IPS DF 19.7 (cell line): ENCODE measurements at regions not wholly inside any gene's neighbourhood (a gene's known extent, or its start where the extent isn't known, plus 50 kb on each side); places are given as distances from the start of the nearest gene placed in this dataset.
"Not testable (repeated sequence)": the region's sequence is repeated elsewhere in the genome, so short reads cannot be mapped to it uniquely, and the experiment has no call there.

ENCODE experiments used
- DNase-seq: peaks from one replicate; pipeline ENCODE4 v3.0.0-alpha.2; 2013; ENCODE audit warnings: low read depth, low spot score

DNA sequence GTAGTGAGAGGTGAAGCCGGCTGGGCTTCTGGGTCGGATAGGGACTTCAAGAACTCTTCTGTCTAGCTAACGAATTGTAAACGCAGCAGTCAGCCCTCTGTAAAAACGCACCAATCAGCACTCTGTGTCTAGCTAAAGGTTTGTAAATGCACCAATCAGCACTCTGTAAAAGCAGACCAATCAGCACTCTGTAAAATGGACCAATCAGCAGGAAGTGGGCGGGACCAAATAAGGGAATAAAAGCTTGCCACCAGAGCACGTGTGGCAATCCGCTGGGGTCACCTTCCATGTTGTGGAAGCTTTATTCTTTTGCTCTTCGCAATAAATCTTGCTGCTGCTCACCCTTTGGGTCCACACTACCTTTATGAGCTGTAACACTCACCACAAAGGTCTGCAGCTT is 267.9 kb downstream of the INHBA start:
- DNase-seq: not testable (repeated sequence)

DNA sequence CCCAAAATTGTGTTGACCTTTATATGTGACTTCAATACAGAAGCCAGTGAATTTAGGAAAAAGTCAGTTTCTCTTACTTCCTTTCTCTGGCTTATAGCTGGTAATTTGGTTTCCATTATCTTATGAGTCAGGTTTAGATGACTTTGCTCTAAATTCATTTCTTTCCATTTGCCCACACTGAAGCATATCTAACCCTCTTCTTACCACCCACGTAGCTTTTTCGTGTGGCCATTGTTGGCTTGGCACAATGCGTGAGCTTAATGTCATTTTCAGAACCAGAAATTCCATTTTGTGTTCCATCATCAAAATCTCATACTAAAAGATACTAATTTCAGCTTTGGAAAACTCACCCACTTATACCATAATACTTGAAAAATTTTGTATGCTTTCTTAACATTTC is 271.2 kb downstream of the INHBA start:
- no peak for DNase-seq

- no peak for DNase-seq
These were observed 274.5 kb downstream of the INHBA start for GRCh38 chr7:41428381-41428780.

- no peak for DNase-seq
These were observed 277.0 kb downstream of the INHBA start for GRCh38 chr7:41425926-41426325.

DNA sequence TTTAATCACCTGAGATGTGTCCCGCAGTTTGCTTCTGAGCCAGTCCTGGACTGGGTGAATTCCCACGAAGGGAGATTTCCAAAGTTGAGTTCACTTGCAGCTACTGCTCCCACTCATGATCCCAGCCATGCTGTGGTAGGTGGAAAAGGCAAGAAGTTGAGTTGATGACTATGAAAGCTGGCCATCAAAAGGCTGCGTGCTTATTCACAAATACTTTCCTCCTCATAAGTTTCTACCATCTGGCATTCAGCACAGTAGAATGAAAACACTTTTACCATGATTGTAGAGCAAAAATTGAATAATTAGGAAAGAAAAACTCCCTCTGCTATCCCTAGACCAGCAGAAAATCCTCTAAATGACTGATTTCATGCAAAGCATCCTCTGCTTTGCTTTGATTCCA is 281.8 kb downstream of the INHBA start:
- no peak for DNase-seq

- DNase-seq: no peak
These were observed 282.5 kb downstream of the INHBA start for GRCh38 chr7:41420421-41420820.

DNA sequence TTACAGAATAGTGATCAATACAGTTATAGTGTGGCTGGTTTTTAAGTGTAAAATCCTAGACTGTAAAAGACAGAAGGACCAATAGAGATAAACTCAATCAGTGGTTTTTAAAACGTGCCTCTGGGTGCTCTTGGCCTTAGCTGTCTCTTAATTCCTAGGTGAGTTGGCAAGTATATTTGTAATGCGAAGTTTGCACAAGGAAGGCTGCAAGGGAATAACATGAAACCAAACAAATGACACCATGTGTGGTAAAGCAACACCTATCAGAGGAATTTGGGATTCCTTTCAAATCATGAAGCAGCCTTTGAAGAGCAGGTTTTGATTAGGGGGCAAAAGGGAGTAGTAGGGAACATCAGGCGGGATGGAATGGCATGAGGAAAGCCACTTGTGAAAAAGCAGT is 284.6 kb downstream of the INHBA start:
- DNase-seq: no peak

DNA sequence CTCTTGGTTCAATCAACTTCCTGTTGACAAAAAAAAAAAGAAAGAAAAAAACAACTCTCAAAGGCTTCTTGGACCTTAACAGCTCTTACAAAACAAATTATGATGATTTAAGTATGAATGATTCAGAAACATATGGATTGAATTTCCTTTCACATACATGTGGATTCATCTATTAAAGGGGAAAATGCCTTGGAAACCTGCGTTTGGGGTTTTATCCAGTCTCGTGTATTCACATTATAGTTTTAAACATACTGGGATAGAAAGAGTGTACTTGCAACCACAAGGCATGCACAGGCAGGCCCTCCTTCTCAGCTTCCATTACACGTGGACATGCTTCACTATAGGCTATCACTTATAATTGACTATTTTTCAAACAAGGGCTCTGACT is 286.7 kb downstream of the INHBA start:
- no peak for DNase-seq

- no peak for DNase-seq
These were observed 287.3 kb downstream of the INHBA start for GRCh38 chr7:41415471-41416207.

GRCh38 chr7:41415051-41415450 is 287.8 kb downstream of the INHBA start:
- DNase-seq: no peak

- DNase-seq: no peak
These were observed 298.4 kb downstream of the INHBA start for GRCh38 chr7:41404375-41405074.

GRCh38 chr7:41403291-41403690 is 299.6 kb downstream of the INHBA start:
- DNase-seq: no peak

- no peak for DNase-seq
These were observed 301.1 kb downstream of the INHBA start for GRCh38 chr7:41401833-41402232.

- DNase-seq: no peak
These were observed 303.7 kb downstream of the INHBA start for GRCh38 chr7:41399171-41399570.

GRCh38 chr7:41391818-41392217 is 311.1 kb downstream of the INHBA start:
- peak; percentile 33 for DNase-seq

- DNase-seq: not testable (repeated sequence)
These were observed 314.0 kb downstream of the INHBA start for GRCh38 chr7:41388933-41389332.

- peak; percentile 28 for DNase-seq
These were observed 316.9 kb downstream of the INHBA start for GRCh38 chr7:41385996-41386395.

GRCh38 chr7:41384418-41384817 is 318.5 kb downstream of the INHBA start:
- no peak for DNase-seq

- no peak for DNase-seq
These were observed 319.3 kb downstream of the INHBA start for GRCh38 chr7:41383596-41383995.

DNA sequence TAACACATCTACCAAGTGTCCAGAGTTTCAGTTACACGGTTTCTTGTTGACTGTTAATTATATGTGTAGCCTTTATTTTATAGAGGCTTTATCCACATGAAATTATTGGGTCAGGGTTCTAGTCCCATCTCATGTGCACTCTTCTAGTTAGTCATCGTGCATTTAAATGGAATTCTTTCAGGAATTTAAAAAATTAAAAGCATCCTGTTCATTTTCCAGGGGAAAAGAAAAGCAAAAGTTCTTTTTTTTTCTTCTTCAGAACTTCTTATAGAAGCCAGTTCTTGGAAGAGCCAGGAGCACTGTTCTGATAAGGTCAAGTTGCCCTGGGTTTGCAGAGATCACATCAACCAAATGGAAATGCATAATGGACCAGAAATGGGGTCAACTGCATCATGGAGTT is 324.7 kb downstream of the INHBA start:
- no peak for DNase-seq

GRCh38 chr7:41375582-41375981 is 327.3 kb downstream of the INHBA start:
- no peak for DNase-seq

- DNase-seq: no peak
These were observed 328.6 kb downstream of the INHBA start for GRCh38 chr7:41374150-41374848.
